ENCODE measurements at regions not wholly inside any gene's neighbourhood (a gene's known extent, or its start where the extent isn't known, plus 50 kb on each side); places are given as distances from the start of the nearest gene placed in this dataset.

DNA sequence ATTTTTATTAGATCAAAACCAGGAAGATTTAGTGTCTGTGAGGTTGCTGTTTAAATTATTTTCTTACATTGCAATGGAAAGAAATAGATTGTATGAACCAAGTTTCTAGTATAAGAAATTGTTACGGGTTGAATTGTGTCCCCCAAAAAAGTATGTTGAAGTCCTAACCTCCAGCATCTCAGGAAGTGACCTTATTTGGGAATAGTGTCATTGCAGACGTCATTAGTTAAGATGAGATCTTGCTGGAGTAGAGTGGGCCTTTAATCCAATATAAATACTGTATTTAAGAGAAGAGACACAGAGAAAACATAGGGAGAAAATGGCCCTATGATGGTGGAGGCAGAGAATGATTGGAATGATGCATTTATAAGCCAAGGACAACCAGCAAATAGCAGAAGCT, 188.7 kb upstream of the SAMSN1 start:
- no peak for DNase-seq

DNA sequence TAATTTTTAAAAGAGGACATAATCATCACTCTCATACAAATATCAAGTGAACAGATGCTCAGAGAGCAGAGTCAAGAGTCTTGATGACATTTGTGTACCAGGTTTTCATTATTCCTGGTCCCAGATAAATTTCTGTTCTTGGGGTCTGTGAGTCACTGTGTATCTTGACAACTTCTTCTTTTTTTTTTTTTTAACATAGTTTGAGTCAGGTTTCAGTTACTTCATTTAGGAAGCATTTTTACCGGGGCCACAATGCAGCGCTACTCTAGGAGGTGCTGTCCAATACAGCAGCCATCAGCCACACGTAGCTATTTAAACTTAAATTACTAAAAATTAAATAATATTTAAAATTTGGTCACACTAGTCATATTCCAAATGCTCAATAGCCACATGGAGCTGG, 188.1 kb upstream of the SAMSN1 start:
- DNase-seq = no peak

DNA sequence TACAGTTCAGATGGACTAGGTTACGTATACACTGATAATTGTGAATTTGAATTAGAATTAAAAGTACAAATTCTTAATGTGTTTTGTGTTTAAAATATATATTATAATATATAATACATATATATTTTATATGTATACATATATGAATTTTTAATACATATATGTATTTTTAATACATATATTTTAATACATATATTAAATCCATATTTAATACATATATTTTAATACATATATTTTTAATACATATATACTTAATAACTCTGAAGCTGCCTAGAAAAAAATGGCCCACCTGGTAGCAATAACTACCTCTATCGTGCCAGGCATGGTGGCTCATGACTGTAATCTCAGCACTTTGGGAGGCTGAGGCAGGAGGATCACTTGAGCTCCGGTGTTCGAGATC, 179.1 kb upstream of the SAMSN1 start:
- no peak for DNase-seq

DNA sequence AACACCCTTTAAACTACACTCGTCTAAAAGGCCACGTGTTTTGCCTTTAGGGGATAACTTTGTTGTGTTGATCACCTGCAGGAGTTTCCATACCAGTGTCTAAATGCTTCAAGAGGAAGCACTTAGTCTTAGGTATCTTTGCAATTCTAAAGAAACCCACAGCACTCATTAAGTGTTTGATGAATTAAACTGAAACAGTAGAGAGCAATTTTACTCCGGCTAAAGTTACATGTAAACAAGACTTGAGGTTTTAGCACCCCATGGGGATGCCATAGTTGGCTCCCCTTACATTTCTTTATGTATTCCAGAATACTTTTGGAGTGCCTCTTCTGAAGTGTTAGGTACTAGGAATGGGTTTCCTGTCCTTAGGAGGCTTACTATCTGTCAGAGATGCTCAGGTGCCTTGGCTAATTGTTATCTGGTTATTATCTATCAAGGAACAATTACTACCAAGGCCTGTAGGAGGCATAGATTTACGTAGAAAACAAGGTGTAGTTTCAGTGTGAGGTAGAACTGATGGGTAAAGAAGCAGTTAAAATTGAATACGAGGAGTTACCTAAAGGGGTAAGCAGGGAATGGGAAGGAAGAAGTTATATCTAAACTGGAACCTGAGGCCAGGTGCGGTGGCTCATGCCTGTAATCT, 176.8 kb upstream of the SAMSN1 start:
- DNase-seq = no peak

DNA sequence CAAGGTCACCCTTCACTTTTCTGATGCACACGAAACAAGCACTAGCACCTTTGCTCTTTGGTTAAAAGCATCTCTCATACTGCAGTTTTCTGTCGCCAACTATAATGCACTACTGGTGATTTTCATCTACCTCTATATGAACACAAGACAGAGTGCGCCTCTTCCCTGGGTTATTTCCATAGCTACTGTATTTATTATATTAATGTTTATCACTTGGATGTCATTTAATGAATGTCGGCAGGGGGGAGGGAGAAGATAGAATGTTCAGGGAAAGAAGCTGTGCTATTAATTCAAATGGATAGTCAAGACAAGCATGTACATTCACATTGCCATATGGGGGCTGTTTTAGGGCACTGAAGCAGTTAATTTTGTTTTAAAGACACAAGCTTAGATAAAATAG, 174.1 kb upstream of the SAMSN1 start:
- no peak for DNase-seq

DNA sequence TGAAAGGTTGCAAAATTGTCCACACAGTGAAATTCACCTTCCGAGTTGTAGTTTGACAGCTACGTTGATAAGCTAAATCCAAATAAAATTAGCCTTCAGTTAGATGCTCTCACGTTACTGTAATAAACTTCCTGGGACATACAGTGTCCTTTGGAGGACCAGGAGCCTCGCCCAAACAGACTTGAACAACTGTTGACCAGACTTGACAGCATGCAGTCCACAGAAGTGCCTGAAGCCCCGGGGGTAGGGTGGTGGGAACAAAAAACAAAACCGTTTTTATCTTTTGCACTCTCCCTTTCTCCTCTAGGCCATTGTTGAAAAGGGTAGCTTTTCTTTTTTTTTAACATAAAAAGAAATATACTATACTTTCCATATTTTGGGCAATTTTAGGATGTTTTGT, 172.8 kb upstream of the SAMSN1 start:
- DNase-seq = no peak

DNA sequence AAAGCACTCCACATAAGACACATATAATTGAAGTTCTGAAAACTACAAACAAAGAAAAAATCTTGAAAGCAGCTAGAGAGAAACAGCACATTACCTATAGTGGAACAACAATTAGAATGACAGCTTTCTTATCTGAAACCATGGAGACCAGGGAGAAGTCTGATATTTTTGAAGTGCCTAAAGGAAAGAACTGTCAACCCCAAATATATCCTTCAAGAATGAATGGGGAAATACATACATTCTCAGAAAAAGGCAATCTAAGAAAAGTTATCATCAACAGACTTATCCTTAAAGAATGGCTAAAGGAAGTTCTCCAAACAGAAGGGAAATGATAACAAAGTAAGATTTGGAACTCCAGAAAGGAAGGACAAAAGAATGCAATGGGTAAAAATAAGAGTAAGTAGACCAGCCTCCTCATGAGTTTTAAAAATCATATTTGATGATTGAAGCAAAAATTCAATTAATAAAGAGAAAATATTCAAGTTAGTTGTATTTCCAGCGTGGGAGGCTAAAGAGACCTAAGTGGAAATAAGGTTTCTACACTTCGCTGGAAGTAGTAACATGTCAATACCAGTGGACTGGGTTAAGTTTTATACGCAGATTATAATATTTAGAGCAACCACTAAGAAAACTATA, 170.8 kb upstream of the SAMSN1 start:
- DNase-seq = no peak

DNA sequence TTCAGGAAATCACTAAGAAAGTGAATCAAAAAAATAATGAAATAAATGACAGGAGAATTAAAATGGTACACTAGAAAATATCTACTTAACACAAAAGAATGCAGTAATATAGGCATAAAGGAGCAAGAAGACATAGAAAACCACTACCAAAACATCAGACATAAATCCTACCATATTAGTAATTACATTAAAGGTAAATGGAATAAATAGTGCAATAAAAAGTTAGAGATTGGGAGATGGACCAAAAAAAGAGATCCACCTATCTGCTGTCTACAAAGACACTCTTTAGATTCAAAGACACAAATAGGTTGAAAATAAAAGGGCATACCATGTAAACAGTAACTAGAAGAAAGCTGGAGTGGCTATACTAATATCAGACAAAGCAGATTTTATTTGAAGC, 167.0 kb upstream of the SAMSN1 start:
- no peak for DNase-seq

DNA sequence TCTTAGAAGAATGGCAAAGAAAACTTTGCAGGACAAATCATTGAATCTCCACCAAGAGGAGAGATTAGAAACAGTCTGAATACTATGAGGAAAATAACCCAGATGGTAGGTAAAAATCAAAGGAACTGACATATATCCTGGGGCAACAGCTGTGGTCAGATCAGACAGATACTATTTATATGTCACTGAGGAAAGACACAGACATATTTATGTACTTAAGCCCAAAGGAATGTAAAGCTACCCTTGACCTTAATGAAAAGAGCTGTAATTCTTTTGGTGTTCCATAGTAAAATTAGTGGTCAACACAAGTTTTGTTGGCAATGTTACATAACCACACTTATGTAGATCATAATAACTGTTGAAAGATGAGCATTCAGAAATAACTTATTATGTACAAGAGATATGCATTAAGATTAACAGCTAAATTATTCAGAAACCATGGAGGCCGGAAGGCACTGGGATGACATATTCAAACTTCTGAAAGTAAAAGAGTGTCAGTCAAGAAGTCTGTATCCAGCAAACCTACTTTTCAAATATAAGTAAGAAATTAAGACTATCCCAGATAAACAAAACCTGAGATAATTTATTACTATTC, 166.1 kb upstream of the SAMSN1 start:
- DNase-seq = no peak

DNA sequence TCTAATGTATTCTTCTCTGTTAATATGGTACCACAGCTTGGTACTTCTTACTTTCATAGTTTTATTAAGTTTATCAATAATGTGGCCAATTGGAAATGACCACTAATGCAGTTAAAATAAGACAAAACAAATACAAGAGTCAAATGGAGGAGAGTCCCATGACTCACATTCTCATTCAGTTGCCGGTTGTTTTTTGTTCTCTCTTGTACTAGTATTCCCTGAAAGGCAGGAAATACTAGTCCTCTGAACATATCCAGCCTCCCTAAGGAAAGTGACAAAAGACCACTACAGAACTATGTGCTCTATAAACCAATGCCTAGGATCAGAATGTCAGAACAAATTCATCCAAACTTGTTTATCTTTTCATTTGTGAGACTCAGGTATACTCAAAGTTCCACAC, 165.2 kb upstream of the SAMSN1 start:
- no peak for DNase-seq

DNA sequence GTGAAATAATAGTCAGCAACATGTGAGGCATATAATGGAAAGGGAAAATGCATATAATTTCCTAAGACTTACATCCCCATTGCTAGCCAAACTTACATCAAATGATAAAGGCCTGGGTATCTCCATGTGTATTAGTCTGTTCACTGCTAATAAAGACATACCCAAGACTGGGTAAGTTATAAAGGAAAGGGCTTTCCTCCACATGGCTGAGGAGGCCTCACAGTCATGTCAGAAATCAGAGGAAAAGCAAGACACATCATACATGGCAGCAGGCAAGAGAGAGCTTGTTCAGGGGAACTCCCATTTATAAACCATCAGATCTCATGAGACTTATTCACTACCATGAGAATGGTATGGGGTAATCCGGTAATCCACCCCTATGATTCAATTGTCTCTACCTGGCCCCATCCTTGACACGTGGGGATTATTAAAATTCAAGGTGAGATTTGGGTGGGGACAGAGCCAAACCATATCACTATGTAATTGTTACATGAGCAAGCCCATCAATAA, 161.5 kb upstream of the SAMSN1 start:
- DNase-seq = no peak

DNA sequence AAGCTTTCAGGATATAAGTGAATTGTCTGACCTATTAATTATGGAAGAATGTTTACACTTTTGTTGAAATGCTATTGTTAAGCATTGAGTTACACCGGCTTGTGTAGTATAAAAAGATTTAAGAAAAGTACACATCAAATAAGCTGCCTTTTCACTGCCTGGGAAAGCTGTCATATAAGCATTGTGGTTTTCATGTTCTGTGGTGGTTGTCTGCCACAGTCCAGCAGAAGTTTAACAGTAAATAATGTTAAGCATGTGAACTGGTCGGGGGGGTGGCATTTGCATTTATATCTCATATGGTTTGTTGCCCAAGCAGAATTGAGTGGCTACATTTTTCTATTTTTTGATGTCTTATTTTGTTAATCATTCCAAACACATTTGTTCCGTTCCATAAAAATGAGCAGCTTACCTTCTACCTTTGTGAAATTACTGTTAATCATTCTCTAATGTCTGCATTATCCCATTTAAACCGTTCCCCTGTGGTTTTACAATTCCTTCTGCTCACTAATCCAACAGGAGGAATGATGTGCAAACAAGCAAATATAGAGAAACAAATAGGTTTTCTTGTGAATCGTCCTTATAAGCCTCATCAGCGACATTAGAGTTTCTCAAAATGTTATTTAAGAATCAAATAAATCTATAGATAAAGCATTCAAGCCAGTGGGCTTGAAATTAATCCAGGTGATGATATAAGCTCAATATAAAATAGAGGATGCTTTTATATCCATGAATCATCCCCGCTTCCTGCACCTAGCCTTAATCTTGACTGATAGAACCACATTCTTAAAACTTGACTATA, 160.8 kb upstream of the SAMSN1 start:
- DNase-seq = no peak

DNA sequence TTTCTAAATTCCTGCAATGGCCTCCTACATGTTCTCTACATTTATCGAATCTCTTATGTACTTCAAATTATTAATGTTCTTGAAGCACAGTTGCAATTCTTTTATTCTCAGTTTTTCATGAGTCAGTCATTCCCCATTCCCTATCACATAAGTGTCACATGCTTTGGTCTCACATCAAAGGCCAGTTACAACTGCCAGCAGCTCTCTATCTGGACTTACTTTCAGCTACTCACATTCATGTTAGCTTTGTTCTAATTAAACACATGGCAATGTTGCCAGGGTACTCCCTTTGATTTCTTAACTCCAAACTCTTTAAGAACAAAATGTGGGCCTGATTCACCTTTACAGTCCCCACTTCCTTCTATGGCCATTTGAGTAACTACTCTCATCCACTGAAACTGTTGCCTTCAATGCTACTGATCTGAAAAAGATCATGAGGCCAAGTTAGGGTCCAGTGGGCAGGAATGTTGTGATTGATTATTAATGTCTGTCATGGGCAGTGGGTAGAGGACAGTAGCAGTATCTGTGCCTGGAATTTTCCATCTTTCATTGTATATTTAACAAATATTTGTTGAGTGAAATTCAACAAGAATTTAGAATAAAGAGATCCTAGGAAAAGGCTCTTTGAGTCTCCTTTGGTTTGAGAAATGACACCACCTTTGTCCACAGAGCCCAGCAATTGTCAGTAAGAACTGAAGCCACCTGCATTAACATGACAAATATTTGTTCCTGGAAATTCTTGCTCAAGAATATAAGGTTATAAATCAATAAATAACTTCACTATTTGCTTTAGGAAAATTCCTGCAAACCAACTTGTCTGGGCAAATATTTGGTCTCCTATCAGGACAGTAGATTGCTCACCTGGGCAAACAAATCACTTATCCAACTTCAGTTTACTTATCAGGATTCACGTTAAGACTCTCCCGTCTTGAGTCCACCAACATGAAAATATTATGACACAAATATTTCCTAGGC, 153.6 kb upstream of the SAMSN1 start:
- no peak for DNase-seq

DNA sequence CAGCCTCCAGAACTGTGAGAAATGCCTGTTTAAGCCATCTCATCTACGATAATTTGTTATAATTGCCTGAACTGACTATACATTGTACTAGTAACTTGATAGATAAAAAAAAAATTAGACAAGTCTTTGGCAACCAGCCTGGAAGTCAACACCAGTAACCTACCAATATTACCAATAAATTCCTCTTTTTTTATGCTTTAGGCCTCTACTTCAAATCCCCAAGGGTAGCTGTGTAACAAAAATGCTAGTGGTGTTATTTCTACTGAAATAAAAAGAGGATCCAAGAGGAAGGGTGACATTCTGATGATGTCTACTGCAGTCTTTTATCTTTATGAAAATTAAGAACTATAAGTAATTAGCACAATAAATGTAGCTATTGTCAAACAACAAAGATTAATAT, 151.7 kb upstream of the SAMSN1 start:
- DNase-seq = no peak

DNA sequence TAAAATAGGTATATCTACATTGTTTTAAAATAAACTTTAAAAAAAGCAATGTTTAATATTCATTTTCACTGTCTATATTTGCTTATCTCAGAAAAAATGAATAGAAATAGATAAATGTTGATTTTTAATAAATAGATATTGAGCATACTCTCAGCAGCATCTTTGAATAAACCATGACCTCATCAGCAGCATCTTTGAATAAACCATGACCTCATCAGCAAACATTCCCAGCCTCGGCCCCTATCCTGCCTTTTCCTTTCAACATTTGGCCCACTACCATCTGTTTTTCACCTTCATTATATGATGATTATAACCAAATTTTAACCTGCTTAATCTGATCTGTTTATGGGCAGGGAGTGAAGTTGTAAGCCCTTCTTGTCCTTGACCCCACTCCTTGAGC, 148.7 kb upstream of the SAMSN1 start:
- no peak for DNase-seq

DNA sequence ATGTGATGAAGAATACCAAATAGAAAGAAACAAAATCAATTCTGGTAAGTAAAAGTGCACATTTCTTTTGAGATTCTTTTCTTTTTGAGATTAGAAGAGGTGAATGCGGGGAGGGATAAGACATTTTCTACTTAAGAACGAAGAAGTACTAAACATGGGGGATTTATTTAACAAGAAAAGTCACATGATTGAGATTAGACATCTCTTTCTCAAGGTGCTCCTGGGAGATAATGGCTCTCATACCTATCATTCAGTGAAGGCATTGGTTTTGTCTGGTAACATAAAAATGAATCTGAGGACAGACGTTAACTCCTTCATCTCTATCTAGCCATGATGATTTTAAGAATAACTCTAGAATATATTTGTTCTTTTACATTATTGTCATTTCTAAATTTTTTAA, 147.9 kb upstream of the SAMSN1 start:
- no peak for DNase-seq

DNA sequence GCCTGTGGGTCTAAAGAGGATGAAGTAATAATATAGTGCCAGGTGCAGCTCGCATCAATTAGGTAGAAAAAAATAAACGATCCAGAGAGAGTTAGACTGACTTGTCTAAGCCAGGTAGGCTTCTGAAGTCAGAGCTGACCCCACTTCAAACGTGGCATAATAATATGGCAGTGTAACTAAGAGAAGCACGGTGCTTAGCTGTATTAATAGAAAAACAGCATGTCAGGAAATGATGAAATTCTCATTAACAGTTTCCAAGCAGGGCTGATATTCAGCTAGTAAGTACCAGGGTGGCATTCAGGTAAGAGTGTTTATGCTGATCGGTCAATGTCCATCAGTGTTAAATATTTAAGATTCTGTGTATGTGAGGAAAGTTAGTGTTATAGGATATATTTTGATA, 145.8 kb upstream of the SAMSN1 start:
- DNase-seq = no peak

DNA sequence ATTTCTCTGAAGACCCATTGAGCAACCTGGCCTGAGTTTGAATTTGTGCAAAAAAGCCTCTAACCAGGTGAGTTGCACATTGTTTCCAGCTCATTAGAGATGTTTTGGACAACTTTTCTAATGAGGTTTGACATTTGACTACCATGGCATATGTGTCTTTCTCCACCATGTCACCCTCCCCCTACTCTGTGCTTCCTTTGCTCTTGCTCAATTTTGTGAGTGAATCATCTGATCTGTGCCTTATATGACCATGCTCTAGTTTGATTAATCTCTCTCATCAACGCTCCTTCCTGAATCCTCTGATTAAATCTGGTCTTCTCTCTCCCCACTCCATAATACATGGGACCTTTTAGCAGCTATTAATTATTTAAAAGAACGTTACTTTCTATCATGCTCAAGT, 144.8 kb upstream of the SAMSN1 start:
- DNase-seq = no peak

DNA sequence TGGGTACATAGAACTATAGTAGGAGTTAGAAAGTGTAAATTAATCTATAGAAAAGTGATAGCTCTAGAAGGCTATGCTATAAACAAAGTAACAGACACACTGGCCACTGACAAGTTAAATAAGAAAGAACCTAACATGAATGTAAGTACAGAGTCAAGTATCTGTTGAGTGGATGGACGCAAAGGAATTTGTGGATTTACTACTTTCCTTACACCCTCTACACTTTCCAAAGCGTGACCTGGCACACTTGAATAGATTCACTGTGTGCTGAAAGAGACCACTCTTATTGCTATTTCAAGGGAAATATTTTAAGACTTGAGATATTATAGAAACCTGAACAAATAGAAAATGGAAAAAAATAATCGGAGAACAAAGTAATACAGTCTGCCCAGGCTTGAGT, 142.8 kb upstream of the SAMSN1 start:
- DNase-seq = no peak

DNA sequence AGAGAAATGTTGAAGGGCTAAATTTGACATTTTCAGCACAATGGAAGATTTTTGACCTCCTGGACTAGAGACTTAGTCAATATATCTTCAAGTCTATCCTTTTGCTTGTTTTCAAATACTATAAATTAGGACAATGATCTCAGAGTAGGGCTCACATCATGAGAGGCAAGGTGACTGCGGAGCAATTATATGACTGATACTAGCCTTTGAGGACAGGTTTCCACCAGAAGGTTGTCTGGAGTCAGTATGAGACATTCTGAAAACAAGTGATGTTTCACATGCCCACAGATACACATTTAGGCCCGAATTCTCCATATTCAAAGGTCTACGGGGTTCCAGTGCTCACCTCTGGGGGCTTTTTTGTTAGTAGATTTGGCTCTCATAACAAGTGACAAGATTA, 142.3 kb upstream of the SAMSN1 start:
- DNase-seq = no peak

DNA sequence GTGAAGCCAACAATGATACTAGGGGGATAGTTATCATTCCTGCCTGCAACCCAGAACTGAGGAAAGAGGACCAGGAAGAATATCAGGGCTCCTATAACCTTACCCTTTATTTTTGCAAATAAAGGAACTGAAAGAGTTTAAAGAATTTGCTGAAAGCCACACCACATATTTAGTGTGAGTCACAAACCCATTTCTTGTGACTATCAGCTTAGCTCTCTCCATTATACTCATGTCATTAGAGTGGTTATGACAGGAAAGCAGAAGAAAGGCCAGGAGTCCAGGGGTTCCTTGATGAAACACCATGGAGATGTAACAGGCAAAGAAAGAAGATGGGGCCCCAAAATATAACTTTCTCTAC, 141.1 kb upstream of the SAMSN1 start:
- no peak for DNase-seq

Measured in amygdala (tissue), 56 donors.